ENCODE measurements at regions not wholly inside any gene's neighbourhood (a gene's known extent, or its start where the extent isn't known, plus 50 kb on each side); places are given as distances from the start of the nearest gene placed in this dataset.
"Not testable (repeated sequence)": the region's sequence is repeated elsewhere in the genome, so short reads cannot be mapped to it uniquely, and the experiment has no call there.

DNA sequence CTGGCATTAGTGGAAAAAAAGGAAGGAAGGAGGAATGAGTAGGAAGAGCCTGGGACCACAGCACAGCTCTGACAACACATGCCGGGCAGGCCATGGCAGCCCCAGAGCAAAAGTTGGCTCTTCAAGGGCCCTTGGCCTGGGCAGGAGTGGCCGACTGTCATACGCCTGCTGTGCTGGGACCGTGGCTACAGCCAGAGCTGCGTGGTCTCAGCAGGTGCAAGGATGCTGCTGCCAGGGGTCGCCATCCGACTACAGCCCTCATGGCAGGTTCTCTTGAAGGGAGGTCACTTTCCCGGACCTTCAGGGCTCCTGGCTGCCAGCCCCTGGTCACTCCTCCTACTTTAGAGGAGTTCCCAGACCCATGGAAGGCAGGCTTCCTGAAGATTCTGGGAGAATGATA, 109.9 kb downstream of the ARL4C start:
- DNase-seq (ENCODE audit: low read depth in 2 of 2), result no peak
- no peaks in the 10 kb centered on the region for H3K36me3 ChIP-seq (ENCODE audit: control insufficient read depth, insufficient read depth, low read length)
- TF ChIP-seq, protein P1, sequence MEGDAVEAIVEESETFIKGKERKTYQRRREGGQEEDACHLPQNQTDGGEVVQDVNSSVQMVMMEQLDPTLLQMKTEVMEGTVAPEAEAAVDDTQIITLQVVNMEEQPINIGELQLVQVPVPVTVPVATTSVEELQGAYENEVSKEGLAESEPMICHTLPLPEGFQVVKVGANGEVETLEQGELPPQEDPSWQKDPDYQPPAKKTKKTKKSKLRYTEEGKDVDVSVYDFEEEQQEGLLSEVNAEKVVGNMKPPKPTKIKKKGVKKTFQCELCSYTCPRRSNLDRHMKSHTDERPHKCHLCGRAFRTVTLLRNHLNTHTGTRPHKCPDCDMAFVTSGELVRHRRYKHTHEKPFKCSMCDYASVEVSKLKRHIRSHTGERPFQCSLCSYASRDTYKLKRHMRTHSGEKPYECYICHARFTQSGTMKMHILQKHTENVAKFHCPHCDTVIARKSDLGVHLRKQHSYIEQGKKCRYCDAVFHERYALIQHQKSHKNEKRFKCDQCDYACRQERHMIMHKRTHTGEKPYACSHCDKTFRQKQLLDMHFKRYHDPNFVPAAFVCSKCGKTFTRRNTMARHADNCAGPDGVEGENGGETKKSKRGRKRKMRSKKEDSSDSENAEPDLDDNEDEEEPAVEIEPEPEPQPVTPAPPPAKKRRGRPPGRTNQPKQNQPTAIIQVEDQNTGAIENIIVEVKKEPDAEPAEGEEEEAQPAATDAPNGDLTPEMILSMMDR (conservative IDR thresholded peaks at IDR 0.05 in 1 of 2, IDR thresholded peaks at IDR 0.05 in 1 of 2; ENCODE audit: low read depth in 1 of 2, low read length in 2 of 2), result no peak
- TF ChIP-seq EZH2 (IDR thresholded peaks at IDR 0.05; ENCODE audit: low read length, missing control alignments), result no peak
- H3K79me2 ChIP-seq (ENCODE audit: control insufficient read depth, insufficient read depth, low read length), result no peaks in the 10 kb centered on the region
- no peaks in the 10 kb centered on the region for H3K27me3 ChIP-seq (ENCODE audit: control insufficient read depth, insufficient read depth, low read length)
- no peaks in the 10 kb centered on the region for H4K20me1 ChIP-seq (ENCODE audit: control insufficient read depth, extremely low read depth, insufficient read depth, low read length)
- H3K4me2 ChIP-seq (ENCODE audit: extremely low read depth, insufficient read depth, low read length), result no peak overlapping the region
- no peak overlapping the region for H3K4me3 ChIP-seq (replicated peaks in 1 of 4; ENCODE audit: control extremely low read depth in 1 of 4, insufficient read depth in 1 of 4, low read depth in 3 of 4, low read length in 4 of 4)
- no peaks in the 10 kb centered on the region for H3K9me3 ChIP-seq (ENCODE audit: control insufficient read depth, insufficient read depth, low read depth, low read length)
- no peaks in the 10 kb centered on the region for H3K4me1 ChIP-seq (ENCODE audit: control insufficient read depth, extremely low read depth, insufficient read depth, low read length)
- H2AFZ ChIP-seq (ENCODE audit: low read length), result no peak overlapping the region
- H3K27ac ChIP-seq (ENCODE audit: insufficient read depth, low read length), result no peak overlapping the region
- no peak overlapping the region for H3K9ac ChIP-seq (ENCODE audit: insufficient read depth, low read length)

DNA sequence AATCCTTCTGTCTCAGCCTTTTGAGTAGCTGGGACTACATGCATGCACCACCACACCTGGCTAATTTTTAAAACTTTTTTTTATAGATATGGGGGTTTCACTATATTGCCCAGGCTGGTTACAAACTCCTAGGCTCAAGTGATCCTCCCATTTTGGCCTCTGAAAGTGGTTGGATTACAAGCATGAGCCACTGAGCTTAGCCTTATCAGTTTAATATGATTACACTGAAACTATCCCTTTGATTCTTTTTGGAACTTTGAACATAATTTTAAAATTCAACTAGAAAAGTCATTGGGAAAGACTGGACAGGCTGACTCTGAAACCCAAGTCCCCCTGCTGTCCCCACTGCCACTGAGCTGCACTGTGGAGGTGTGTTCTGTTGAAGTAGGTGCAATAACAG, 114.8 kb downstream of the ARL4C start:
- Histone ChIP-seq H3K4me1 (ENCODE audit: control insufficient read depth, extremely low read depth, insufficient read depth, low read length) (no peaks in the 10 kb centered on the region), H3K27me3 (ENCODE audit: control insufficient read depth, insufficient read depth, low read length) (no peaks in the 10 kb centered on the region), H3K9ac (ENCODE audit: insufficient read depth, low read length) (no peak overlapping the region), H2AFZ (ENCODE audit: low read length) (no peak overlapping the region), H4K20me1 (ENCODE audit: control insufficient read depth, extremely low read depth, insufficient read depth, low read length) (no peaks in the 10 kb centered on the region), H3K79me2 (ENCODE audit: control insufficient read depth, insufficient read depth, low read length) (no peaks in the 10 kb centered on the region), H3K27ac (ENCODE audit: insufficient read depth, low read length) (no peak overlapping the region), H3K4me3 (replicated peaks in 1 of 4; ENCODE audit: control extremely low read depth in 1 of 4, insufficient read depth in 1 of 4, low read depth in 3 of 4, low read length in 4 of 4) (no peak overlapping the region), H3K4me2 (ENCODE audit: extremely low read depth, insufficient read depth, low read length) (no peak overlapping the region), H3K9me3 (ENCODE audit: control insufficient read depth, insufficient read depth, low read depth, low read length) (no peaks in the 10 kb centered on the region), H3K36me3 (ENCODE audit: control insufficient read depth, insufficient read depth, low read length) (no peaks in the 10 kb centered on the region)
- TF ChIP-seq, protein P1 (conservative IDR thresholded peaks at IDR 0.05 in 1 of 2, IDR thresholded peaks at IDR 0.05 in 1 of 2; ENCODE audit: low read depth in 1 of 2, low read length in 2 of 2), result no peak
- TF ChIP-seq EZH2 (IDR thresholded peaks at IDR 0.05; ENCODE audit: low read length, missing control alignments), result no peak
- no peak for DNase-seq (ENCODE audit: low read depth in 2 of 2)

DNA sequence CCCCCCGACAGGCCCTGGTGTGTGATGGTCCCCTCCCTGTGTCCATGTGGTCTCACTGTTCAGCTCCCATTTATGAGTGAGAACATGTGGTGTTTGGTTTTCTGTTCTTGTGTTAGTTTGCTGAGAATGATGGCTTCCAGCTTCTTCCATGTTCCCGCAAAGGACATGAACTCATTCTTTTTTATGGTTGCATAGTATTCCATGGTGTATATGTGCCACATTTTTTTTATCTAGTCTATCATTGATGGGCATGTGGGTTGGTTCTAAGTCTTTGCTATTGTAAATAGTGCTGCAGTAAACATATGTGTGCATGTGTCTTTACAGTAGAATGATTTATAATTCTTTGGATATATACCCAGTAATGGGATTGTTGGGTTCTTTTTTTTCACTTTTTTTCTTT, 117.9 kb downstream of the ARL4C start:
- not testable (repeated sequence) for H3K27ac ChIP-seq (ENCODE audit: insufficient read depth, low read length); H3K79me2 ChIP-seq (ENCODE audit: control insufficient read depth, insufficient read depth, low read length); H3K9ac ChIP-seq (ENCODE audit: insufficient read depth, low read length); H3K4me1 ChIP-seq (ENCODE audit: control insufficient read depth, extremely low read depth, insufficient read depth, low read length); H3K36me3 ChIP-seq (ENCODE audit: control insufficient read depth, insufficient read depth, low read length); DNase-seq (ENCODE audit: low read depth in 2 of 2); H4K20me1 ChIP-seq (ENCODE audit: control insufficient read depth, extremely low read depth, insufficient read depth, low read length); H3K4me2 ChIP-seq (ENCODE audit: extremely low read depth, insufficient read depth, low read length); H3K9me3 ChIP-seq (ENCODE audit: control insufficient read depth, insufficient read depth, low read depth, low read length); H3K27me3 ChIP-seq (ENCODE audit: control insufficient read depth, insufficient read depth, low read length); H3K4me3 ChIP-seq (replicated peaks in 1 of 4; ENCODE audit: control extremely low read depth in 1 of 4, insufficient read depth in 1 of 4, low read depth in 3 of 4, low read length in 4 of 4); H2AFZ ChIP-seq (ENCODE audit: low read length)

Measured in fibroblast of lung (primary cell).